SU-DHL-6 (cell line): ENCODE measurements at regions not wholly inside any gene's neighbourhood (a gene's known extent, or its start where the extent isn't known, plus 50 kb on each side); places are given as distances from the start of the nearest gene placed in this dataset.

Experiments used
- EZH2phosphoT487 ChIP-seq: fragments of 200-600 bp; sonication (generic), shearing (Covaris generic); conservative IDR thresholded peaks from 2 replicates; pipeline ENCODE4 v1.6.1; 2018; ENCODE audit warnings: mild to moderate bottlenecking, antibody characterized with exemption, low read length, moderate library complexity, mixed read lengths
- TF ChIP-seq, protein P1 (sequence below): fragments of 200-600 bp; sonication (generic); IDR thresholded peaks from one replicate; pipeline ENCODE4 v1.5.1; 2017; ENCODE audit warnings: antibody characterized with exemption, mild to moderate bottlenecking, low read length, moderate library complexity; ENCODE audit not compliant: insufficient read depth, poor library complexity, severe bottlenecking

DNA sequence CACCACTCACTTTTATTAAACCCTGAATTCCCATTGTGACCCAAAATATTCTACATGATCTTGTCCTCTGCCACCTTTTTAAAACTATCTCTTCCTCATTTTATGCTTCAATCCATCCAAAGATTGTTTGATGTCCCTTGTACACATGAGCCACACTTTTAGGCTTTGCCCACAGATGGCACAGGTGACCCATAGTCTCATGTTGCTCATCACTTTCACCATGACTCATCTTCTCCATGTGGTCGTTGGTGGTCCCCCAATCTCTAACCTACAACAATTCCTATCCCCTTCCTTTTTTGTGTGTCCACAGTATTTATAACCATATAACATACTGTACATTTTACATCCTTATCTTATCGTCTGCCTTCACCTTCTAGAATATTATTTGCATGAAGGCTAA is 271.5 kb upstream of the ZWINT start:
- TF ChIP-seq, protein P1, sequence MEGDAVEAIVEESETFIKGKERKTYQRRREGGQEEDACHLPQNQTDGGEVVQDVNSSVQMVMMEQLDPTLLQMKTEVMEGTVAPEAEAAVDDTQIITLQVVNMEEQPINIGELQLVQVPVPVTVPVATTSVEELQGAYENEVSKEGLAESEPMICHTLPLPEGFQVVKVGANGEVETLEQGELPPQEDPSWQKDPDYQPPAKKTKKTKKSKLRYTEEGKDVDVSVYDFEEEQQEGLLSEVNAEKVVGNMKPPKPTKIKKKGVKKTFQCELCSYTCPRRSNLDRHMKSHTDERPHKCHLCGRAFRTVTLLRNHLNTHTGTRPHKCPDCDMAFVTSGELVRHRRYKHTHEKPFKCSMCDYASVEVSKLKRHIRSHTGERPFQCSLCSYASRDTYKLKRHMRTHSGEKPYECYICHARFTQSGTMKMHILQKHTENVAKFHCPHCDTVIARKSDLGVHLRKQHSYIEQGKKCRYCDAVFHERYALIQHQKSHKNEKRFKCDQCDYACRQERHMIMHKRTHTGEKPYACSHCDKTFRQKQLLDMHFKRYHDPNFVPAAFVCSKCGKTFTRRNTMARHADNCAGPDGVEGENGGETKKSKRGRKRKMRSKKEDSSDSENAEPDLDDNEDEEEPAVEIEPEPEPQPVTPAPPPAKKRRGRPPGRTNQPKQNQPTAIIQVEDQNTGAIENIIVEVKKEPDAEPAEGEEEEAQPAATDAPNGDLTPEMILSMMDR = no peak
- TF ChIP-seq EZH2phosphoT487 = no peak
